A673 (cell line): ENCODE measurements at regions not wholly inside any gene's neighbourhood (a gene's known extent, or its start where the extent isn't known, plus 50 kb on each side); places are given as distances from the start of the nearest gene placed in this dataset.
A peak's percentile ranks its signal among the peaks of the same experiment; 100 is the strongest.

Experiments used
- BruUV-seq: library from RNA; stranded (reverse); fragments of 400-500 nt; replicated peaks from 2 replicates; lab custom pipeline; 2021; lab: Mats Ljungman, UMichigan
- CTCF ChIA-PET: fragments of 300-600 bp; sonication (Branson Sonifier 250); formaldehyde crosslinking; loops from one replicate; lab custom pipeline; 2022; ENCODE audit warnings: antibody characterized with exemption; lab: Charles Lee
- POLR2A ChIA-PET: fragments of 300-600 bp; sonication (Branson Sonifier 250); formaldehyde crosslinking; loops from one replicate; lab custom pipeline; 2022; ENCODE audit warnings: antibody characterized with exemption; ENCODE audit not compliant: low non-redundant PET; lab: Charles Lee
- DNase-seq: peaks from one replicate; pipeline ENCODE4 v3.0.0-alpha.2; 2015; ENCODE audit warnings: low spot score
- H3K27ac ChIP-seq: fragments of 200-600 bp; sonication (generic); 2 replicates; pipeline ENCODE4 v1.5.1; 2016; ENCODE audit warnings: mixed run types, low read depth, mild to moderate bottlenecking, mixed read lengths, antibody characterized with exemption, low read length; ENCODE audit not compliant: poor library complexity, severe bottlenecking
- H3K27me3 ChIP-seq: fragments of 200-600 bp; sonication (generic); replicated peaks from 2 replicates; pipeline ENCODE4 v1.6.1; 2017; ENCODE audit warnings: mixed run types, low read depth, mild to moderate bottlenecking, mixed read lengths, antibody characterized with exemption, low read length; ENCODE audit not compliant: insufficient read depth, poor library complexity
- H3K36me3 ChIP-seq: fragments of 200-600 bp; sonication (generic); 2 replicates; pipeline ENCODE4 v1.6.1; 2016; ENCODE audit warnings: mixed run types, mild to moderate bottlenecking, mixed read lengths, antibody characterized with exemption, low read length; ENCODE audit not compliant: insufficient read depth, poor library complexity, severe bottlenecking
- H3K4me1 ChIP-seq: fragments of 200-600 bp; sonication (generic); 2 replicates; pipeline ENCODE4 v1.6.1; 2017; ENCODE audit warnings: mixed run types, mild to moderate bottlenecking, mixed read lengths, antibody characterized with exemption, low read length; ENCODE audit not compliant: insufficient read depth, poor library complexity, severe bottlenecking
- H3K4me3 ChIP-seq: fragments of 200-600 bp; sonication (generic); 2 replicates; pipeline ENCODE4 v1.5.1; 2016; ENCODE audit warnings: low read depth, mixed run types, mild to moderate bottlenecking, mixed read lengths, low read length; ENCODE audit not compliant: poor library complexity, severe bottlenecking
- H3K9me3 ChIP-seq: fragments of 200-600 bp; sonication (generic); 2 replicates; pipeline ENCODE4 v1.6.1; 2016; ENCODE audit warnings: mixed run types, low read depth, mild to moderate bottlenecking, mixed read lengths, antibody characterized with exemption, low read length; ENCODE audit not compliant: poor library complexity, severe bottlenecking
- EZH2 ChIP-seq: fragments of 200-600 bp; sonication (generic); IDR thresholded peaks from 2 replicates; pipeline ENCODE4 v1.6.1; 2017; ENCODE audit warnings: borderline replicate concordance, low read depth, mild to moderate bottlenecking, mixed read lengths, antibody characterized with exemption, low read length; ENCODE audit not compliant: poor library complexity, severe bottlenecking
- intact Hi-C: fragments of 100-400 bp; cut with micrococcal nuclease; formaldehyde crosslinking; loops from one replicate; pipeline ENCODE4 v1.10.0; 2022; ENCODE audit not compliant: unreplicated experiment
- TF ChIP-seq, protein P1 (sequence below): fragments of 300-800, 200-600 bp; sonication (generic); conservative IDR thresholded peaks from 2 replicates; pipeline ENCODE4 v1.5.1; 2017; ENCODE audit warnings: low read depth, mild to moderate bottlenecking, antibody characterized with exemption, low read length, moderate library complexity, mixed read lengths

DNA sequence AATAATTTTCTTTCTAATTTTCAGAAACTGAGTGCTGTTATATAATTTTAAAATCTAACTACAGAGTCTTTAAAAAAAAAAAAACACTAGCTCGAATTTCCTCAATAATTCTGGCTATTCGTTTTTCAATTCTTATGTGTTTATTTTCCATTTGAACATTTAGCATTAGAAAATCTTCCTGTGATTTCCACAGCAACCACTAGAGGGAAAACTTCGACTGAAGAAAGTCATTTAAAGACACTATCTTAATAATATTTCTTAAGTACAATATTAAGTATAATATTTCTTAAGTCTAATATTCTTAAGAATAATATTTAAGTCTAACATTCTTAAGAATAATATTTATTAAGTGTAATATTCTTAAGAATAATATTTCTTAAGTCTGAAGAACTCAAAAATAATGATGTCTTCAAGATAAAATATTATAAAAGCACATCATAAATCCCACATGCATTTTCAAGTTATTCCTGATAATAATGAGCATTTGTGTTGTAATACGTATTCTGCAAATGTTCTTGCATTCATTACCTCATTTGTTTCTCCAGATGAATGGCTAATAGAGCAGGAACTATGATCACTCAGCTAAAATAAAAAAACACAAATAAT lies 118.4 kb upstream of the WDR17 start:
- CTCF ChIA-PET: no interaction called here
- peak; percentile 19 for DNase-seq
- Histone ChIP-seq H3K9me3 (no peaks in the 10 kb centered on the region), H3K4me1 (no peaks in the 10 kb centered on the region), H3K4me3 (no peak overlapping the region), H3K27ac (no peak overlapping the region), H3K27me3 (no peaks in the 10 kb centered on the region), H3K36me3 (no peaks in the 10 kb centered on the region)
- POLR2A ChIA-PET: no interaction called here
- intact Hi-C loops: loop anchor here (2.0 kb wide), 1 partner anchor 394 kb away; no protein-coding TSS in a partner anchor
- TF ChIP-seq, protein P1, sequence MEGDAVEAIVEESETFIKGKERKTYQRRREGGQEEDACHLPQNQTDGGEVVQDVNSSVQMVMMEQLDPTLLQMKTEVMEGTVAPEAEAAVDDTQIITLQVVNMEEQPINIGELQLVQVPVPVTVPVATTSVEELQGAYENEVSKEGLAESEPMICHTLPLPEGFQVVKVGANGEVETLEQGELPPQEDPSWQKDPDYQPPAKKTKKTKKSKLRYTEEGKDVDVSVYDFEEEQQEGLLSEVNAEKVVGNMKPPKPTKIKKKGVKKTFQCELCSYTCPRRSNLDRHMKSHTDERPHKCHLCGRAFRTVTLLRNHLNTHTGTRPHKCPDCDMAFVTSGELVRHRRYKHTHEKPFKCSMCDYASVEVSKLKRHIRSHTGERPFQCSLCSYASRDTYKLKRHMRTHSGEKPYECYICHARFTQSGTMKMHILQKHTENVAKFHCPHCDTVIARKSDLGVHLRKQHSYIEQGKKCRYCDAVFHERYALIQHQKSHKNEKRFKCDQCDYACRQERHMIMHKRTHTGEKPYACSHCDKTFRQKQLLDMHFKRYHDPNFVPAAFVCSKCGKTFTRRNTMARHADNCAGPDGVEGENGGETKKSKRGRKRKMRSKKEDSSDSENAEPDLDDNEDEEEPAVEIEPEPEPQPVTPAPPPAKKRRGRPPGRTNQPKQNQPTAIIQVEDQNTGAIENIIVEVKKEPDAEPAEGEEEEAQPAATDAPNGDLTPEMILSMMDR: peak; percentile 65
- no peak for TF ChIP-seq EZH2
- no TSS peak for BruUV-seq

GRCh38 chr4:175951794-175952193 lies 113.8 kb upstream of the WDR17 start:
- no peak overlapping the region for H3K27ac ChIP-seq
- BruUV-seq: no TSS peak
- DNase-seq: no peak
- ChIA-PET CTCF (no interaction called here), POLR2A (no interaction called here)
- H3K36me3 ChIP-seq: no peaks in the 10 kb centered on the region
- H3K4me3 ChIP-seq: no peak overlapping the region
- intact Hi-C loops: loop anchor here (5.0 kb wide), 1 partner anchor 389 kb away; no protein-coding TSS in a partner anchor
- TF ChIP-seq, protein P1: no peak
- no peak for TF ChIP-seq EZH2
- no peaks in the 10 kb centered on the region for H3K27me3 ChIP-seq
- no peaks in the 10 kb centered on the region for H3K9me3 ChIP-seq
- no peaks in the 10 kb centered on the region for H3K4me1 ChIP-seq

- Histone ChIP-seq H3K9me3 (no peaks in the 10 kb centered on the region), H3K27me3 (no peaks in the 10 kb centered on the region), H3K27ac (no peak overlapping the region), H3K4me3 (no peak overlapping the region), H3K36me3 (no peaks in the 10 kb centered on the region), H3K4me1 (no peaks in the 10 kb centered on the region)
- CTCF ChIA-PET: no interaction called here
- no peak for DNase-seq
- intact Hi-C loops: loop anchor here (5.0 kb wide), 1 partner anchor 391 kb away; no protein-coding TSS in a partner anchor
- no peak for TF ChIP-seq EZH2
- TF ChIP-seq, protein P1: no peak
- POLR2A ChIA-PET: no interaction called here
- no TSS peak for BruUV-seq
Measured at GRCh38 chr4:175953116-175953515, 112.5 kb upstream of the WDR17 start.
